ENCODE measurements at regions not wholly inside any gene's neighbourhood (a gene's known extent, or its start where the extent isn't known, plus 50 kb on each side); places are given as distances from the start of the nearest gene placed in this dataset.
"Not testable (repeated sequence)": the region's sequence is repeated elsewhere in the genome, so short reads cannot be mapped to it uniquely, and the experiment has no call there.

DNA sequence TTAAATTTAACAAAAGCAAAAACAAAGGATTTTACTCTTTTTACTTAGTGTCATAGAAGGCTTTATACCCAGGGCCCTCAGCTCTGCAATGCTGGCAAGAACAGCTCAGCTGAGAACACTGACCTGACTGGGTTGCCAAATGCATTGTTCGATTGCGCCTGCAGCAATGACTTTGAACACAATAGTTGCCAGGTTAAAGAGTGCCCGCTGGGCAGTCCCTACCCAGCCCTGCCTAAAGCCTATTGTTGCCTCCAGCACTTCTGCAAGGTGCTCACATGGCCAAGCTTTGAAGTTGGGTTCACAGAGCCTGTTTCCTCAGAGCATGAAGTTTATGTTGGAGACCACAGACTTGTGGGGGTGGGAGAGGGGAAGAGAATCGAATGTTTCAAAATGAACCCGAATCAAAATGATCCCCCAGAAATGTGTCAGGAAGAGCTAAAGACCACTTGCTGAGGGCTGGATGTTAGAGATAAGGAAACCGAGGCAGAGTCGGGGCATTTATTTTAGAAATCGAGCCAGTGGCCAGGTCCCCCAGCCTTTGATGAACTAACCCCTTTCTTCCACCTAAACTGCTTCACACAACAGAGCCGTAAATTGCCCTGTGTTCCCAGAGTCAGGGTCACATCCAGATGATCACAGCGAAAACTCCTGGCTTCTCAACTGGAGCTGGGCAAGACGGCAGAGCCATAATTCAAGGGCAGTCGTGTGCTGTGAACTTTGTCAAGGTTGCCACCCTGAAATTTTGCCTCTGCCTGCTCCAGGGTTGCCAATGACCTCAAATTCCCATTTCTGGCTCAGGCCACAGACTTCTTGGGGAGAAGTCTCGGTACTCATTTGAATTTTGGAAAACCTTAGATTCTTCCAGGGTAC, 55.0 kb downstream of the FOXA2 start:
- Histone ChIP-seq H3K9me3 (ENCODE audit: control insufficient read depth, low read depth, low read length) (no peaks in the 10 kb centered on the region), H3K27me3 (ENCODE audit: control insufficient read depth, insufficient read depth, low read length) (no peaks in the 10 kb centered on the region), H3K36me3 (ENCODE audit: control insufficient read depth, low read depth, low read length) (no peaks in the 10 kb centered on the region), H3K27ac (ENCODE audit: low read length) (no peak overlapping the region), H3K4me1 (ENCODE audit: control insufficient read depth, low read depth, low read length) (peaks cover 18% of the 10 kb centered on the region), H3K4me3 (ENCODE audit: low read length) (no peak overlapping the region), H3K9ac (ENCODE audit: low read length) (no peak overlapping the region)

DNA sequence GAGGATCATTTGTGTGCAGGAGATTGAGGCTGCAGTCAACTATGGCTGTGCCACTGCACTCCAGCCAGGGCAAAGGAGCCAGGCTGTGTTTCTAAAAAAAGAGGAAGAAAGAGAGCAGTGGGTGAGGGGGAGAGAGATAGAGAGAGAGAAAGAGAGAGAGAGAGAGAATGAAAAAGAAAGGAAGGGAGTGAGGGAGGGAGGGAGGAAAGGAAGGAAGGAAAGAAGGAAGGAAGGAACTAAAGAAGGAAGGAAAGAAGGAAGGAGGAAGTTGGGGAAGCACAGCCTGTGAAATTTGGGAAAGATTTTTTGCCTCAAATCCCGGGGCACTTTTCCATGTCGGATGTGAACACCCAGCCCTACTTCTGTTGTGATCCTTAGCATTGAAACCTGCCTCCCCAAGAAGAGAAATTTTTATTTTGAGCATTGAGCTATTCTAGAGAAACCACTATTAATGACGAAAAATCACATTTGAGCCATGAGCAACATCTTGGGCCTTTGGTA, 57.8 kb downstream of the FOXA2 start:
- H3K9me3 ChIP-seq (ENCODE audit: control insufficient read depth, low read depth, low read length), result no peaks in the 10 kb centered on the region
- no peak overlapping the region for H3K4me3 ChIP-seq (ENCODE audit: low read length)
- H3K36me3 ChIP-seq (ENCODE audit: control insufficient read depth, low read depth, low read length), result no peaks in the 10 kb centered on the region
- no peak overlapping the region for H3K9ac ChIP-seq (ENCODE audit: low read length)
- H3K27me3 ChIP-seq (ENCODE audit: control insufficient read depth, insufficient read depth, low read length), result no peaks in the 10 kb centered on the region
- peaks cover 18% of the 10 kb centered on the region for H3K4me1 ChIP-seq (ENCODE audit: control insufficient read depth, low read depth, low read length)
- no peak overlapping the region for H3K27ac ChIP-seq (ENCODE audit: low read length)

DNA sequence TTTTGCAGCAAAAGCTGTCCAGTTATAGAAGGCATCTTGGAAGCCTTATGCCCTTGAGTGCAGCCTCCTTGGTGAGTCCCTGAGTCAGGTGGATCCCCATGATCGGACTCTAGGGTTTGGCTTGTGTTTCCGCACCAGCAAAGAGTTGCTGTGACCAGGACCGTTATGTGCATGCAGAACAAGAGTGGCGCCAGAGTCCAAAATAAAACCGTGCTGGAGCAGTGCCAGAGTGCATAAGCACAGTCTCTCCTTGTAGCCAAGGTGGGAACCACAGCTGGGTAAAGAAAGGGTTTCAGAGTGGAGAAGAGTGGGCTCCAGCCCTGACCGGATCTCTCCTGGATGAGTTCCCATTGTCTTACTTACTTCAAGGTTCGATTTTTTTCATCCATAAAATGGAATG, 58.6 kb downstream of the FOXA2 start:
- Histone ChIP-seq H3K27me3 (ENCODE audit: control insufficient read depth, insufficient read depth, low read length) (no peaks in the 10 kb centered on the region), H3K36me3 (ENCODE audit: control insufficient read depth, low read depth, low read length) (no peaks in the 10 kb centered on the region), H3K4me3 (ENCODE audit: low read length) (no peak overlapping the region), H3K9me3 (ENCODE audit: control insufficient read depth, low read depth, low read length) (no peaks in the 10 kb centered on the region), H3K9ac (ENCODE audit: low read length) (no peak overlapping the region), H3K27ac (ENCODE audit: low read length) (no peak overlapping the region), H3K4me1 (ENCODE audit: control insufficient read depth, low read depth, low read length) (peaks cover 17% of the 10 kb centered on the region)

DNA sequence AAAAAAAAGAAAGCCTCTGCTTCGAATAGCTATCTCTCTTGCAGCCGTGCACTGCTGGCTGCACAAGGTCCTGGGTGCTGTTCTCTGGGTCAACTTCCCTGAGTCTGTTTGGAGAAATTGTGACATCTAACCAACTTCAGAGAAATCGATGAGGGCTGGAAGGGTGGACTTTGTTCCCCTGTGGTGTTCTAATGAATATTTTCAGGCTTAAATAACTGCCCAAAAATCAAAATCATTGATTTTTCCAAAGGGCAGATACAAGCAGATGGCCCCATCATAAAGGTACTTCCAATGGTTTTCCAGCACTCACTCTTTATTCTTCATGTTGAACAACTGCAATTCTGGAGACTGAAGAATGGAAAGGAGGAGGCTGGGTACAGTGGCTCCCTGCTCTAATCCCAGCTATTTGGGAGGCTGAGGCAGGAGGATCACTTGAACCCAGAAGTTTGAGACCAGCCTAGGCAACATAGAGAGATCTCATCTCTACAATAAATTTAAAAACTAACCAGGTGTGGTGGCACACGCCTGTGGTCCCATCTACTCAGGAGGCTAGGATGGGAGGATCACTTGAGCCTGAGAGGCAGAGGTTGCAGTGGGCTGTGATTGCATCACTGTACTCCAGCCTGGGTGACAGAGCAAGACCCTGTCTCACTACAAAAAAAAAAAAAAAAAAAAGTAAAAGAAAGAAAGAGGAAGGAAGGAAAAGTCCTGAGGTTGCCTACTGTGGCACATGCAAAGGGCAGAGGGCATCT, 59.1 kb downstream of the FOXA2 start:
- Histone ChIP-seq H3K9me3 (ENCODE audit: control insufficient read depth, low read depth, low read length) (no peaks in the 10 kb centered on the region), H3K27me3 (ENCODE audit: control insufficient read depth, insufficient read depth, low read length) (no peaks in the 10 kb centered on the region), H3K4me1 (ENCODE audit: control insufficient read depth, low read depth, low read length) (peaks cover 12% of the 10 kb centered on the region), H3K4me3 (ENCODE audit: low read length) (no peak overlapping the region), H3K36me3 (ENCODE audit: control insufficient read depth, low read depth, low read length) (no peaks in the 10 kb centered on the region), H3K27ac (ENCODE audit: low read length) (no peak overlapping the region), H3K9ac (ENCODE audit: low read length) (no peak overlapping the region)

DNA sequence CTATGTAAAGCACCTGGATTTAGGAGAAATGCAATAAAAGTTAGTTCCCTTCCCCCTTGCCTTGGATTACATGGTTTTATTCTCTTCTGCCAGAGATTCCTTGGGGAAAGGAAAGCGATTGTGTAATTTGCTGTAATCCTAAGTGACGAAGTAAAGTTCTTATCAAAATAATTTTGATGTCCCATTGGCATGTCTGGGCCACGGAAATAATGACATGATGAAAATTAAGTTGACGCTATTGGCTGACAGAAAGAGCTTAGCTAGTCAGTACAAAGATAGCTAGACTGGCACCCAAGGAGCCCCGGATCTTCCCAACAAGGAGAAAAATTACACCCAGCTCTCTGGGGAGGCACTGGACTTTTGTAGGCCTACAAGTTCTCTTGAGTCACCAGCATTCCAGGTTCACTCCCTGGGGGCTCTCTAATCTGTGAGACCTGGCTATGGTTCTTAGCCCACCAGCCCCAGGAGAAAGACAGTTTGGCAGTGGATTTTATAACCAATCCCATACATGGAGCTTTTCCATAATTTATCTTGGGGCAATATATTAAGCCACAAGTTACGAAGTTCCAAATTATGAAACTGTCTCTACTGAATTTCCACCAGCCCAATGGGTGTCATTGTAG, 59.9 kb downstream of the FOXA2 start:
- Histone ChIP-seq H3K36me3 (ENCODE audit: control insufficient read depth, low read depth, low read length) (no peaks in the 10 kb centered on the region), H3K4me3 (ENCODE audit: low read length) (no peak overlapping the region), H3K9me3 (ENCODE audit: control insufficient read depth, low read depth, low read length) (no peaks in the 10 kb centered on the region), H3K9ac (ENCODE audit: low read length) (no peak overlapping the region), H3K4me1 (ENCODE audit: control insufficient read depth, low read depth, low read length) (peaks cover 5% of the 10 kb centered on the region), H3K27me3 (ENCODE audit: control insufficient read depth, insufficient read depth, low read length) (peaks cover 2% of the 10 kb centered on the region), H3K27ac (ENCODE audit: low read length) (no peak overlapping the region)

DNA sequence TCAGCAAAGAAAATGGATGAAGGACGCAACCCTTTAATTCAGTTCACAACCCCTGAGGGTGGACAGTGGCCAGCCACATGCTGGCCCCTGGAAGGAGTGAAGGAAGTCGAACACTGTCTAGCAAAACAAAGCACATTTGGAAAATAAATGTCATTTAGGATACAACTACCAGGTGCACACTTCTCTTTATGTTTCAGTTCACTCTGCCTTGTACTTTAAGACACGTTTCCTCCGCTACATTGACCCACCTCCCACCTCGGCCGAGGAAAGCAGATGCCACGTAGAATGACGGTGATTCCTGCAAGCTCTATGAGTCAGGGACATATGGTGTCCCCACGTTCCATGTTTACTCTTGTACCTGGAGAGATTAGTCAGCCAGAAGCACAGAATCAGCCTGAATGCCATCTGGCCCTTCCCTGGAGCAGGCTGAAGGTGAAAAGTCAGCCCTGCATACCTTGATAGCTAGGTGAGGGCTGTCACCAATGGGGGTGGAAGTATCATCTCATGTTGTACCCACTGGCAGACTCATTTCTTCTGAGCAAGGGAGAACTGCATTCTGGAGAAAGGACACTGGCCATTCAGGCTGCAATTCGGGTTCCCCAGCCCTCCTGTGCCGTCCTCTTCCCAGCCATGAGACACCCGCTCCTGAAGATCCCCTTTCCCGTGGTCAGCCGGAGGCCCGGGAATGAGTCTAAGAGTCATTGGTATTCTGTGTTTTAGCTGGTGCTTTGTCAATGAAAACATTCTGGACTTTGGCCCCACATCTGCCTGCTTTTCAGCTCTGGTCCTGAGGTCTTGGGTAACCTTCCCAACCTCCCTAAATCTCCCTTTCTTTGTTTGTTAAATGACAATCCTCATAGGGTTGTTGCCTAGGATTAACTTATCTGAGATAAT, 60.6 kb downstream of the FOXA2 start:
- no peaks in the 10 kb centered on the region for H3K9me3 ChIP-seq (ENCODE audit: control insufficient read depth, low read depth, low read length)
- H3K9ac ChIP-seq (ENCODE audit: low read length), result no peak overlapping the region
- H3K4me1 ChIP-seq (ENCODE audit: control insufficient read depth, low read depth, low read length), result no peaks in the 10 kb centered on the region
- peaks cover 4% of the 10 kb centered on the region for H3K27me3 ChIP-seq (ENCODE audit: control insufficient read depth, insufficient read depth, low read length)
- no peak overlapping the region for H3K27ac ChIP-seq (ENCODE audit: low read length)
- H3K36me3 ChIP-seq (ENCODE audit: control insufficient read depth, low read depth, low read length), result no peaks in the 10 kb centered on the region
- no peak overlapping the region for H3K4me3 ChIP-seq (ENCODE audit: low read length)

DNA sequence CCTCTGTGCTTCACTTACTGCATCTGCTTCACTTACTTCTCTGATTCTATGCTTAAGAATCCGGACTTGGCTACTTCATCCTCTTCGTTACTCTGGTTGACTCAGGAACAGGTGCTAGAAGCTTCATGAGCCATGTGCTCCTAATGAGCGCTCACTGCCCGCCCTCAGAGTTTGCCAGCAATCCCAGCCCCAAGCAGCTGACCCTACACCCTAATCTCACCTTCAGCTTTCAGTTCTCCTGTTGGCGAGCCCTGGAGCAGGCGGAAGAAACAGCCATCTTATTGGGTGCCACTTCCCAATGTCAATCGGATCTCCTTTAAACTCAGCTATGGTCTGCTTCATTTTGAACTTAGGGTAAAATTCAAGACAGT, 61.3 kb downstream of the FOXA2 start:
- Histone ChIP-seq H3K4me3 (ENCODE audit: low read length) (no peak overlapping the region), H3K27me3 (ENCODE audit: control insufficient read depth, insufficient read depth, low read length) (peaks cover 4% of the 10 kb centered on the region), H3K9ac (ENCODE audit: low read length) (no peak overlapping the region), H3K27ac (ENCODE audit: low read length) (no peak overlapping the region), H3K36me3 (ENCODE audit: control insufficient read depth, low read depth, low read length) (no peaks in the 10 kb centered on the region), H3K4me1 (ENCODE audit: control insufficient read depth, low read depth, low read length) (no peaks in the 10 kb centered on the region), H3K9me3 (ENCODE audit: control insufficient read depth, low read depth, low read length) (no peaks in the 10 kb centered on the region)

DNA sequence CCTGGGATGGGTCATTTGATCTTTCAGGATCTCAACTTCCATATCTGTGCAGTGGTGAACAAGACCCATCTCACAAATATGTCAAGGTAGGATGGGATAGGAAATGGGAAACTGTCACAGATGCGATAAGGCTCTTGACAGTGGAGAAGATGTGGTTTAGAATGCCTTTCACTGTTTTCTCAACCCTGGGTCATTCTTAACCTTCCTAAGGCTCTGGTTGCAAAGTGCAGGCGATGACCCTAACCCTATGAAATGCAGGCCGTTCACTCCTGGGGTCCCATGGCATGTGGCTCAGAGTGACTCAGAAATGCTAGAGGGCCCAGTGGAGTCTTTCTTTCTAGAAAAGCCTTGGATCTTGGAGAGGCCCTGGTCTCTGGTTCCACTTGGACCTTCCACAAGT, 61.7 kb downstream of the FOXA2 start:
- Histone ChIP-seq H3K27ac (ENCODE audit: low read length) (no peak overlapping the region), H3K4me3 (ENCODE audit: low read length) (no peak overlapping the region), H3K9me3 (ENCODE audit: control insufficient read depth, low read depth, low read length) (no peaks in the 10 kb centered on the region), H3K4me1 (ENCODE audit: control insufficient read depth, low read depth, low read length) (no peaks in the 10 kb centered on the region), H3K27me3 (ENCODE audit: control insufficient read depth, insufficient read depth, low read length) (peaks cover 4% of the 10 kb centered on the region), H3K36me3 (ENCODE audit: control insufficient read depth, low read depth, low read length) (no peaks in the 10 kb centered on the region), H3K9ac (ENCODE audit: low read length) (no peak overlapping the region)

DNA sequence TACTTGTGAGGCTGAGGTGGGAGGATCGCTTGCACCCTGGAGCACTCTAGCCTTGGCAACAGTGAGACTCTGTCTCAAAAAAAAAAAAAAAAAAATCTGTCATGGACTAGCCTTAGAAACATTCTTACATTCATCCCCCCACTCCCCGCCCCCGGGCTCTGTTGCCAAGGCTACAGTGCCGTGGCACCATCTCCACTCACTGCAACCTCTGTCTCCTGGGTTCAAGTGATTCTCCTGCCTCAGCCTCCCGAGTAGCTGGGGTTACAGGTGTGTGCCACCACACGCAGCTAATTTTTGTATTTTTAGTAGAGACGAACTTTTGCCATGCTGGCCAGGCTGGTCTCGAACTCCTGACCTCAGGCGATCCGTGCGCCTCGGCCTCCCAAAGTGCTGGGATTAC, 62.4 kb downstream of the FOXA2 start:
- H3K4me1 ChIP-seq (ENCODE audit: control insufficient read depth, low read depth, low read length); H3K9me3 ChIP-seq (ENCODE audit: control insufficient read depth, low read depth, low read length); H3K27ac ChIP-seq (ENCODE audit: low read length); H3K36me3 ChIP-seq (ENCODE audit: control insufficient read depth, low read depth, low read length); H3K27me3 ChIP-seq (ENCODE audit: control insufficient read depth, insufficient read depth, low read length); H3K4me3 ChIP-seq (ENCODE audit: low read length); H3K9ac ChIP-seq (ENCODE audit: low read length): not testable (repeated sequence)

DNA sequence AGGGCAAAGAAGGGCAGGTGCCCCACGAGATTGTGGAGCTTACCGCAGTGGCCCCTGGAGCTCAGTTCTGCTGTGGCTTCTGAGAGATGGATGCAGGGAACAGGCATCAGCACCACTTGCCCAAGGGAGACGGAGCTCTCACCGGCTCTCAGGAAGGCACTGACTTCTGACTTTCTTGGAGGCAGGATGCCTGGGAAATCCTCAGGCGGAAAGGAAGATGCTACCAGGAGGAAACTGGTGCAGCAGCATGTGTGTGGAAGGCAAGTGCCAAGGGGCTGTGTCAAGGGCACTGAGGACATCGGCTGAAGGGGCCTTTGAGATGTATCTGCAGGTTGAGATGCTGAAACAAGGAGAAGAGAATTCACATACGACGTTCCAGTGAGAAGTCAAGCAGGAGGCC, 64.0 kb downstream of the FOXA2 start:
- no peaks in the 10 kb centered on the region for H3K4me1 ChIP-seq (ENCODE audit: control insufficient read depth, low read depth, low read length)
- H3K27me3 ChIP-seq (ENCODE audit: control insufficient read depth, insufficient read depth, low read length), result peaks cover 4% of the 10 kb centered on the region
- H3K27ac ChIP-seq (ENCODE audit: low read length), result no peak overlapping the region
- no peak overlapping the region for H3K9ac ChIP-seq (ENCODE audit: low read length)
- H3K4me3 ChIP-seq (ENCODE audit: low read length), result no peak overlapping the region
- no peaks in the 10 kb centered on the region for H3K9me3 ChIP-seq (ENCODE audit: control insufficient read depth, low read depth, low read length)
- H3K36me3 ChIP-seq (ENCODE audit: control insufficient read depth, low read depth, low read length), result no peaks in the 10 kb centered on the region

DNA sequence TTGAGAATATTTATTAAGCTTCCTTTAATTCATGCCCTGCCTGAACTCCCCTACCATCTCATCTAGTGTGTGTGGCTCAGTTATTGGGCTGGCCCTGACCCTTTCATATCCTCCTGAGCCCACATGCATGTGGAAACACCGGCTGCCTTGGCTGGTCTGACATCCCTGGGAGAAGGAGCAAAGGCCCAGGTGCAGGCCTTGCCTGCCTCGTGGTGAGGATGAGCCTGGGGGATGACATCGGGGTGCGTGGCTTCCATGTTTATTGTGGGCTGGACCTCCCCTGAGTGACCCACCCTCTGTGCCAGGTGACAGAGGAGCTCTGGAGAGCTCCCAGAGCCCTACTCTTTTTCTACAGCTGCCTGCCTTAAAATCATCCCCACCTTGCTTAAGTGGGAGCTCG, 69.1 kb downstream of the FOXA2 start:
- Histone ChIP-seq H3K9ac (ENCODE audit: low read length) (no peak overlapping the region), H3K27me3 (ENCODE audit: control insufficient read depth, insufficient read depth, low read length) (peaks cover 4% of the 10 kb centered on the region), H3K27ac (ENCODE audit: low read length) (no peak overlapping the region), H3K9me3 (ENCODE audit: control insufficient read depth, low read depth, low read length) (no peaks in the 10 kb centered on the region), H3K4me1 (ENCODE audit: control insufficient read depth, low read depth, low read length) (peaks cover 10% of the 10 kb centered on the region), H3K36me3 (ENCODE audit: control insufficient read depth, low read depth, low read length) (no peaks in the 10 kb centered on the region), H3K4me3 (ENCODE audit: low read length) (no peak overlapping the region)

Data from iPS-18a (cell line).